ENCODE measurements at regions not wholly inside any gene's neighbourhood (a gene's known extent, or its start where the extent isn't known, plus 50 kb on each side); places are given as distances from the start of the nearest gene placed in this dataset.

DNA sequence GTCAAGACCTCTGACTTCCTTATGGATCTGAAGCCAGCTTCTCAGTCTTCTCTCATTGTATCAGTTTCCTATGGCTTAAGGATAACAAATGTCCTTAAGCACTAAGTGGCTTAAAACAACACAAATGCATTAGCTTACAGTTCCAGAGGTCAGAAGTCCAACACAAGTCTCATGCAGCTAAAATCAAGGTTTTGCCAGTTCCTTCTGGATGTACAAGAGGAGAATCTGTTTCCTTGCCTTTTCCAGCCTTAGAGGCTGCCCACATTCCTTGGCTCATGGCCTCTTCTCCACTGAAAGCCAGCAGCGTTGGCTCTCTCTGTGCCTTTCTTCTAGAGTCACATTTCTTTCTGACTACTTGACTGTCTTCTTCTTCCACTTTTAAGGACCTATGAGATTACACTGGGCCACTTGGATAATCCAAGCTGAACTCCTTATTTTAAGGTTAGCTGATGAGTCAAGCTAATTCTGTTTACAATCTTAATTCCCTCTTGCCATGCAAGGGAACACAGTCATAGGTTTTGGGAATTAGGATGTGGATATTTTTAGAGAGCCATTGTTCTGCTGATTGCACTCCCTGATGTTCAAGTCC is 179.0 kb downstream of the BCAS1 start:
- H3K27me3 ChIP-seq (replicated peaks in 2 of 5; ENCODE audit: control insufficient read depth in 4 of 5, insufficient read depth in 5 of 5, low read length in 4 of 5) = no peaks in the 10 kb centered on the region
- DNase-seq = no peak
- ChIA-PET POLR2A (no interaction called here), CTCF (interaction anchor here (1.0 to 2.0 kb wide), 6 partner anchors 12 to 311 kb away, joined by 3 to 7 read pairs (median 4); no protein-coding TSS in a partner anchor)
- no peak overlapping the region for H3K27ac ChIP-seq (ENCODE audit: insufficient read depth in 1 of 2, low read depth in 1 of 2, low read length in 2 of 2, poor library complexity in 1 of 2, severe bottlenecking in 2 of 2)
- no peaks in the 10 kb centered on the region for H3K36me3 ChIP-seq (ENCODE audit: control insufficient read depth in 4 of 4, insufficient read depth in 4 of 4, low read length in 3 of 4)
- H3K9me3 ChIP-seq (ENCODE audit: control extremely low read depth in 1 of 5, control insufficient read depth in 4 of 5, insufficient read depth in 2 of 5, low read depth in 1 of 5, low read length in 4 of 5) = no peaks in the 10 kb centered on the region
- WGBS (ENCODE audit: insufficient coverage) = 90% methylated on average over 1 of the region's 1 CpG
- H3K4me1 ChIP-seq (ENCODE audit: control extremely low read depth in 1 of 4, control insufficient read depth in 4 of 4, insufficient read depth in 4 of 4, low read length in 3 of 4) = peaks cover 3 to 15% (median 9%) of the 10 kb centered on the region in 4 experiments
- H3K4me3 ChIP-seq (ENCODE audit: control insufficient read depth in 1 of 7, extremely low read depth in 1 of 7, insufficient read depth in 4 of 7, low read depth in 2 of 7, low read length in 6 of 7) = no peak overlapping the region

DNA sequence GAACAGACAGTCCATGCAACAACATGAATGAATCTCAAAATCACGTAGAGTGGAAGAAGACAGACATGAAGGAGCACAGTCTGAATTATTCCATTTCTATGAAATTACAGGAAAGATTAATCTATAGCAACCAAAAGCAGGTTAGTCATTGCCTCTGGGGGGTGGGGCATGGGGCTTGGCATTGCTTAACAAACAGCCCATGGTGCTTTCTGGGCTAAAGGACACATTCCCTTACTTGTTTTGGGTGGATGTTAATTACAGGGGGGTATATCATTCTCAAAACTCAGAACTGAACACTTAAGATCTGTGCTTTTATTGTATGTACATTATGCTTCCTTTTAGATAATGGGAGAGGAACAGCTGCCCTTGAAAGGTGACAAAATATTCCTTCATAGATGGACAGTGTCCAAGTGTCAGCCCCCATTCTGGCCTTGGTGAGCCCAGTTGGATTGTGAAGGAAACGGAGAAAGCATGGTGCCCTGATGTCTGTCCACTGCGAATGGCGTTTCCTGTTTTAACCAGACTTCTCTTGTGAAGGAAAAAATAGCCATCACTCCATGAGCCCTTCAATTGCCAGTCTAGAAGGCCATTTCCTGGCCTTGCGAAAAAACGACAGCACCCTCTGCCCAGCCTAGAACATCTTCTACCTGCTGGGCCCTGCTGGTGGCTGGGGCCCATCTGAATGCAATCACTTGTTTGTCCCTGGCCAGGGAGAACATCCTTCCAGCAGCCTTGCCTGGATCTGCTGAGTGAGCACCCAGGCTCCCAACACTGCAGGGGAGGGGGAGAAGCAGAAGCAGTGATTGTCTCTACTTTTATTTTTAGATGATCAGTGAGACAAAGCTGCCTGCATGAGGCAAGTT is 179.7 kb downstream of the BCAS1 start:
- Histone ChIP-seq H3K27ac (ENCODE audit: insufficient read depth in 1 of 2, low read depth in 1 of 2, low read length in 2 of 2, poor library complexity in 1 of 2, severe bottlenecking in 2 of 2) (no peak overlapping the region), H3K4me1 (ENCODE audit: control extremely low read depth in 1 of 4, control insufficient read depth in 4 of 4, insufficient read depth in 4 of 4, low read length in 3 of 4) (peaks cover 3 to 15% (median 9%) of the 10 kb centered on the region in 4 experiments), H3K27me3 (replicated peaks in 2 of 5; ENCODE audit: control insufficient read depth in 4 of 5, insufficient read depth in 5 of 5, low read length in 4 of 5) (no peaks in the 10 kb centered on the region), H3K9me3 (ENCODE audit: control extremely low read depth in 1 of 5, control insufficient read depth in 4 of 5, insufficient read depth in 2 of 5, low read depth in 1 of 5, low read length in 4 of 5) (no peaks in the 10 kb centered on the region), H3K36me3 (ENCODE audit: control insufficient read depth in 4 of 4, insufficient read depth in 4 of 4, low read length in 3 of 4) (no peaks in the 10 kb centered on the region), H3K4me3 (ENCODE audit: control insufficient read depth in 1 of 7, extremely low read depth in 1 of 7, insufficient read depth in 4 of 7, low read depth in 2 of 7, low read length in 6 of 7) (no peak overlapping the region)
- CTCF ChIA-PET = interaction anchor here (1.0 to 2.0 kb wide), 6 partner anchors 9 to 311 kb away, joined by 3 to 7 read pairs (median 4); no protein-coding TSS in a partner anchor
- DNase-seq = no peak
- POLR2A ChIA-PET = no interaction called here
- WGBS (ENCODE audit: insufficient coverage) = 93% methylated on average over 5 of the region's 6 CpGs

DNA sequence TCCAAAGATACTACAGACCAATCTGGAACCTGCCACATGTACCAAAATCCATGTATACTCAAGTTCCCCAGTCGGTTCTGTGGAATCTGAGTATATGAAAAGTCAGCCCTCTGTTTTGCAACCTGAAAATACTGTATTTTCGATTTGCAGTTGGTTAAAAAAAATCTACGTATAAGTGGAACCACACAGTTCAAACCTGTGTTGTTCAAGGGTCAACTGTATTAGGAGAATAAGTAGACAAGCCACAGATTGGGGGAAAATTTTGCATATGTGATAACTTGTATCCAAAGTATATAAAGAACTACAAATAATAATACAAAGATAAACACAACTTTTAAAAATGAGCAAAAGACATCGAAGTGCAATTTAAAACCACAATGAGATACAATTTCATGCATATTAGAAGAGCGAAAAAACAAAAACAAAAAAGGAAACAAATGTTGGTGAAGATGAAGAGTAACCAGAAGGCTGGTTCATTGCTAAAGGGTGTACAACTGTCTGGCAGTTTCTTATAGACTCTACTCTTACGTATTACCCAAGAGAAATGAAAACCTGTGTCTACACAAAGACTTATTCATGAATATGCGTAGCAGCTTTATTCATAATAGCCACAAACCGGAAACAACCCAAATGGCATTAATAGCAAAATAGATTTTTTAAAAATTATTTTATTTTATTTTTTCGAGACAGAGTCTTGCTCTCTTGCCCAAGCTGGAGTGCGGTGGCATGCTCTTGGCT is 180.8 kb downstream of the BCAS1 start:
- CTCF ChIA-PET = interaction anchor here (1.1 to 2.0 kb wide), 2 partner anchors 10 to 309 kb away, joined by 3 to 7 read pairs; no protein-coding TSS in a partner anchor
- H3K4me1 ChIP-seq (ENCODE audit: control extremely low read depth in 1 of 4, control insufficient read depth in 4 of 4, insufficient read depth in 4 of 4, low read length in 3 of 4) = peaks cover 3 to 20% (median 11%) of the 10 kb centered on the region in 4 experiments
- no peak for DNase-seq
- H3K27ac ChIP-seq (ENCODE audit: insufficient read depth in 1 of 2, low read depth in 1 of 2, low read length in 2 of 2, poor library complexity in 1 of 2, severe bottlenecking in 2 of 2) = no peak overlapping the region
- H3K9me3 ChIP-seq (ENCODE audit: control extremely low read depth in 1 of 5, control insufficient read depth in 4 of 5, insufficient read depth in 2 of 5, low read depth in 1 of 5, low read length in 4 of 5) = no peaks in the 10 kb centered on the region
- H3K27me3 ChIP-seq (replicated peaks in 2 of 5; ENCODE audit: control insufficient read depth in 4 of 5, insufficient read depth in 5 of 5, low read length in 4 of 5) = no peaks in the 10 kb centered on the region
- H3K36me3 ChIP-seq (ENCODE audit: control insufficient read depth in 4 of 4, insufficient read depth in 4 of 4, low read length in 3 of 4) = no peaks in the 10 kb centered on the region
- WGBS (ENCODE audit: insufficient coverage) = 98% methylated on average over 6 of the region's 10 CpGs
- POLR2A ChIA-PET = no interaction called here
- H3K4me3 ChIP-seq (ENCODE audit: control insufficient read depth in 1 of 7, extremely low read depth in 1 of 7, insufficient read depth in 4 of 7, low read depth in 2 of 7, low read length in 6 of 7) = no peak overlapping the region

DNA sequence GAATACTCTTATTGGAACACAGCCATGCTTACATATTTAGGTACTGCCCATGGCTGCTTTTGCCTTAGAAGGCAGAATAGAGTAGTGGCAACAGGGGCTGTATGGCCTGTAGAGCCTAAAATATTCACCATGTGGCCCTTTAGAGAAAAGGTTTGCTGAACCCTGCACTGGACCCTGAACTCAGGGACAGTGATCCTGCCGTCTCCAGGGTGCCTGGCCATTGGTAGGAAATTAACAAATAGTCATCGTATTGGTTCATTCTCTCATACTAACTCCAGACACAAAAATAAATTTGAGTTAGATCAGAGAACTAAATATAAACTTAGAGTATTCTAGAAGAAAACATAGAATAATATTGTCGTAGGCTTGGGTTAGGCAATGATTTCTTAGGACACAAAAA is 181.4 kb downstream of the BCAS1 start:
- Histone ChIP-seq H3K4me1 (ENCODE audit: control extremely low read depth in 1 of 4, control insufficient read depth in 4 of 4, insufficient read depth in 4 of 4, low read length in 3 of 4) (peaks cover 3 to 20% (median 11%) of the 10 kb centered on the region in 4 experiments), H3K4me3 (ENCODE audit: control insufficient read depth in 1 of 7, extremely low read depth in 1 of 7, insufficient read depth in 4 of 7, low read depth in 2 of 7, low read length in 6 of 7) (no peak overlapping the region), H3K9me3 (ENCODE audit: control extremely low read depth in 1 of 5, control insufficient read depth in 4 of 5, insufficient read depth in 2 of 5, low read depth in 1 of 5, low read length in 4 of 5) (no peaks in the 10 kb centered on the region), H3K36me3 (ENCODE audit: control insufficient read depth in 4 of 4, insufficient read depth in 4 of 4, low read length in 3 of 4) (no peaks in the 10 kb centered on the region), H3K27me3 (replicated peaks in 2 of 5; ENCODE audit: control insufficient read depth in 4 of 5, insufficient read depth in 5 of 5, low read length in 4 of 5) (no peaks in the 10 kb centered on the region), H3K27ac (ENCODE audit: insufficient read depth in 1 of 2, low read depth in 1 of 2, low read length in 2 of 2, poor library complexity in 1 of 2, severe bottlenecking in 2 of 2) (no peak overlapping the region)
- no peak for DNase-seq
- 100% methylated on average over 1 of the region's 3 CpGs for WGBS (ENCODE audit: insufficient coverage)
- POLR2A ChIA-PET = no interaction called here
- CTCF ChIA-PET = no interaction called here

DNA sequence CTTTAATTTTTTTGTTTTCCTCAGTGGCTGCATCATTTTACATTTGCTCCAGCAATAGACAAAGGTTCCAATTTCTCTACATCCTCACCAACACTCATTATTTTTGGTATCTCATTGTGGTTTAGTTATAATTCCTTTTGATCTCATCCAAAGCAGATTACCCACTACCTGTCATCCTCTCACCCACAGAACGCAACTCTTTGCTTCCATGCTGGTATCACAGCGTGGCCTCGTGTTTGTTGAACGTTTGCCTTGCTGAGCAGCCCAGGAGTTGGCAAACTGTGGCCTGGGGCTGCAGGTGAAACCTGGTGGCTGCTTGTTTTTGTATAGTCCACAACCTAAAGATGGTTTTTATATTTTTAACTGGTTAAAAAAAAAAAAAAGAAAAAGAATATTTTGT is 181.9 kb downstream of the BCAS1 start:
- DNase-seq = no peak
- H3K4me3 ChIP-seq (ENCODE audit: control insufficient read depth in 1 of 7, extremely low read depth in 1 of 7, insufficient read depth in 4 of 7, low read depth in 2 of 7, low read length in 6 of 7) = no peak overlapping the region
- H3K27me3 ChIP-seq (replicated peaks in 2 of 5; ENCODE audit: control insufficient read depth in 4 of 5, insufficient read depth in 5 of 5, low read length in 4 of 5) = no peaks in the 10 kb centered on the region
- CTCF ChIA-PET = no interaction called here
- POLR2A ChIA-PET = no interaction called here
- H3K9me3 ChIP-seq (ENCODE audit: control extremely low read depth in 1 of 5, control insufficient read depth in 4 of 5, insufficient read depth in 2 of 5, low read depth in 1 of 5, low read length in 4 of 5) = no peaks in the 10 kb centered on the region
- WGBS (ENCODE audit: insufficient coverage) = 80% methylated on average over 2 of the region's 4 CpGs
- no peak overlapping the region for H3K27ac ChIP-seq (ENCODE audit: insufficient read depth in 1 of 2, low read depth in 1 of 2, low read length in 2 of 2, poor library complexity in 1 of 2, severe bottlenecking in 2 of 2)
- H3K4me1 ChIP-seq (ENCODE audit: control extremely low read depth in 1 of 4, control insufficient read depth in 4 of 4, insufficient read depth in 4 of 4, low read length in 3 of 4) = peaks cover 3 to 17% (median 11%) of the 10 kb centered on the region in 4 experiments
- H3K36me3 ChIP-seq (ENCODE audit: control insufficient read depth in 4 of 4, insufficient read depth in 4 of 4, low read length in 3 of 4) = no peaks in the 10 kb centered on the region

DNA sequence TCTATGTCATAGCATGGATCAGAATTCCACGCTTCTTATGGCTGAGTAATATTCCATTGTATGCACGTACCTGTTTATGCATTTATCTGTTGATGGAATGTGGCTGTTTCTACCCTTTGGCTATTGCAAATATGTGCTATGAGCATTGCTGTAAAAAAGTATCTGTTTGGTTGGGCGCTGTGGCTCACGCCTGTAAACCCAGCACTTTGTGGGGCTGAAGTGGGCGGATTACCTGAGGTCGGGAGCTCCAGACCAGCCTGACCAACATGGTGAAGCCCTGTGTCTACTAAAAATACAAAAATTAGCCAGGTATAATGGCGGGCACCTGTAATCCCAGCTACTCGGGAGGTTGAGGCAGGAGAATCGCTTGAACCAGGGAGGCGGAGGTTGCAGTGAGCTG is 182.4 kb downstream of the BCAS1 start:
- ChIA-PET POLR2A (no interaction called here), CTCF (no interaction called here)
- Histone ChIP-seq H3K27me3 (replicated peaks in 2 of 5; ENCODE audit: control insufficient read depth in 4 of 5, insufficient read depth in 5 of 5, low read length in 4 of 5) (no peaks in the 10 kb centered on the region), H3K4me1 (ENCODE audit: control extremely low read depth in 1 of 4, control insufficient read depth in 4 of 4, insufficient read depth in 4 of 4, low read length in 3 of 4) (peaks cover 0 to 11% (median 6%) of the 10 kb centered on the region in 4 experiments), H3K9me3 (ENCODE audit: control extremely low read depth in 1 of 5, control insufficient read depth in 4 of 5, insufficient read depth in 2 of 5, low read depth in 1 of 5, low read length in 4 of 5) (no peaks in the 10 kb centered on the region), H3K4me3 (ENCODE audit: control insufficient read depth in 1 of 7, extremely low read depth in 1 of 7, insufficient read depth in 4 of 7, low read depth in 2 of 7, low read length in 6 of 7) (no peak overlapping the region), H3K36me3 (ENCODE audit: control insufficient read depth in 4 of 4, insufficient read depth in 4 of 4, low read length in 3 of 4) (no peaks in the 10 kb centered on the region), H3K27ac (ENCODE audit: insufficient read depth in 1 of 2, low read depth in 1 of 2, low read length in 2 of 2, poor library complexity in 1 of 2, severe bottlenecking in 2 of 2) (no peak overlapping the region)
- DNase-seq = no peak
- 100% methylated on average over 9 of the region's 10 CpGs for WGBS (ENCODE audit: insufficient coverage)
